ENCODE measurements at regions not wholly inside any gene's neighbourhood (a gene's known extent, or its start where the extent isn't known, plus 50 kb on each side); places are given as distances from the start of the nearest gene placed in this dataset.

DNA sequence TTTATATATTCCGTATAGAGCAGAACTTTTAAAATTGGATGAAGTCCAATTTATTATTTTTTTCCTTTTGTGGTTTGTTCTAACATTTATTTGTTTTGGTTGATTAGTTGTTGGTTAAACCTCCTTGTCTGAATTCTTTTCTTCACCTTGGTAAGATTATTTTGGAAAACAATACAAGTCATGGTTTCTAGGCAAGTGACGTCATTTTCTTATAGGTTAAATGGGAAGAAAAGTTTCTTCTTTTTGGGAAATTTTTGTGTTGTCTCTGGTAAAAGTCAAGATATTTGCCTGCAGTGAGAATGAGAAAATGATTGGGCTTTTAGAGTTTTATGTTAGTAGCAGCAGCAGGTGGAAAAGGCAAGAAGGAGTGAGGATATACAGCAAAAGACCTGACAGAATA is 197.9 kb downstream of the OTOR start:
- DNase-seq (ENCODE audit: low spot score): no peak

DNA sequence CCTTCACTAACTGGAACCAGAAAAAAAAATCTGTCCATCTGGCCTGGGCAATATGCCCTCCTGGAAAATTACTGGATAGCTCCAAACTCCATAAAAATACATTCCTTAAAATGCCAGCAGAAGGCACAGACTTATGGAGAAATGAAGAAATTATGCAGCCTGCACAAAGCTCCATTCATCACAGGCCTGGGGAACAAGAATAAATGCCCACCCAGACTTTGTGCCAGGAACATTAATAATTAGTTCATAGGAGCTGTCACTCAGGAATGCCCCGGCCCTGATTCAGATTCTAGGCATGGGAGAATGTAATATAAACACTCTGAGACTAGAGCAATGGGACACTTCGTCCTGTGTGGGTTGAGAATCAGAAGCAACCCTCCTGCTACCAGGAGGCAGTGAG is 199.3 kb downstream of the OTOR start:
- no peak for DNase-seq (ENCODE audit: low spot score)

DNA sequence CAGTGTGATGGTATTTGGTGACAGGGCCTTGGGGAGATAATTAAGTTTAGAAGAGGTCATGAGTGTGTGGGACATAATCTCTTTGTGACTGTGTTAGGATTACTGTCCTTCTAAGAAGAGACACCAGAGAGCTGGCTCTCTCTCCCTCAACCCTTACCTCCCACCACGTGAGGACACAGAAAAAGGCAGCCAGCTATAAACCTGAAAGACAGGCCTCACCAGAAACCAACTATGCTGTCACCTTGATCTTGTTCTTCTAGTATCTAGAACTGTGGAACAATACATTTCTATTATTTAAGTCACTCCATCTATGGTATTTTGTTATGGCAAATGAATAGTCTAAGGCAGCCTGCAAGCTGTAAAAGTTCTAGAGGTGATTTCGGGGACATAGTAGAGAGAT is 203.7 kb downstream of the OTOR start:
- DNase-seq (ENCODE audit: low spot score): no peak

DNA sequence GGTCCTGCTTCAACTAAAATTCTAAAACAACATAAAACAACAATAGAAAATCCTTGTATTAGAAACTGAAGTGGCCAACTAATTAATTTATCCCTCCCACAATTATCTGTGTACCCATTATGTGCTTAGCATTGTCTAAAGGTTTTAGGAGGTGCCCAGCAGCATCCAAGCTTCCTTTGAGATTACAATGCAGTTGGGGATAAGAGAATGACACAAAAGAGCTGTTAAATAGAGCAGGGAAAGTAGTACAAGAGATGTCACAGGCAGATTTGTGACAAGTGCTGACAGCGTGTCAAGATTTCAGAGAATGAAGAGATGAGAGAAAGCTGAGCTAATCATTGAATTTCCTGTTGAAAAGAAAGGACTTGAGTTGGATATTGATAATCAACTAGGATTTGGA is 204.8 kb downstream of the OTOR start:
- DNase-seq (ENCODE audit: low spot score): no peak

DNA sequence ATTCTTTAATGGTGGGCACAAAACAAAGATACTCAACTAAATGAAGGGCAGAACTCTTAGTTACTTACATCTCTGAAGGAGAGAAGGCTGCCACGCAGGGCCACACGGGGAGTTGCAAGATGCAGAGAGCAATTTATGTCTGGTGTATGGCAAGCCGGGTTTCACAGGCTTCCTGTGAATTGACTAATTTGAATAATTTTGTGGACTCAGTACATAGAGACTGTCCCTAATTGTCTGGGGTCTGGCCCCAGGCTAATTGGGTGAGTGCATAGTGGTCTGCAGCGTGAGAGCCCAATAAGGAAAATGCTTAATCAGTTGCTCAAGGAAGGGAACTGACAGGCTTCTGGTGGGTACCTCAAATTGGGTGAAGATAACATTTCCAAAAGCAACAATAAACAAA is 205.7 kb downstream of the OTOR start:
- no peak for DNase-seq (ENCODE audit: low spot score)

DNA sequence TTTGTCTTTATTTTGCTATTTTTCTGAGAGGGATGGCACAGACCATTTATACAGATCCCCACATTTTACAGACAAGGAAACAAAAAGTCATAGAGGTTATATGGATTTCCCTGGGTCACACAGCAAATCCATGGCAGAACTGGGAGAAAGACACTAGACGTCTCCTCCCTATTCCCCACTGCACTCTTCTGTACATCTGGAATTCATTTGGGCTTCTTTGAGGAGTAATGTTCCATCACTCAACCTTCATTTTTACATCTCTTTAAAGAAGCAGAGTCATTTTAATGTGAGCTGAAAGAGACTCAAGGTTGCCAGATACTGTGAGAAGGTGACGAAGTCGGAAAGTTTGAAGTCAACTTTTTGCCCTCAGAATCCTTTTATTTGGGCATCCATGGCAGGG is 207.3 kb downstream of the OTOR start:
- DNase-seq (ENCODE audit: low spot score): no peak

DNA sequence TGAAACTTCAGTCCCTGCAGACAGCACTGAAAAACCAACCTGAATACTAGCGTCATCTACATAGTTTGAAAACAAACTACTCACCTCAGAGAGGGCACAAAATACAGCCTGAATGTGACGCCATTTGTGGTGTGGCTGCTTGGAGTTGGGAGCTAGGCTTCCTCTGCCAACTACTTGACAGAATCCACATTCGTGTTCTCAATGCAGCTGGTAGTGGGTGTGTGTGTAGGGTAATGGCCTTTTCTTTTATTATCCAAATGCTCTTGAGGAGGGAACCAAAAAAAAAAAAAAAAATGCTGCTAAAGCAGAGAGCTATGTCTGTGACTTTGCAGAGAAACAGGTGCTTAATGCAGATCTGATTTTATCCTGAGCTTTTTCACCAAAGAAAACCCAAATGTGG is 207.8 kb downstream of the OTOR start:
- no peak for DNase-seq (ENCODE audit: low spot score)

DNA sequence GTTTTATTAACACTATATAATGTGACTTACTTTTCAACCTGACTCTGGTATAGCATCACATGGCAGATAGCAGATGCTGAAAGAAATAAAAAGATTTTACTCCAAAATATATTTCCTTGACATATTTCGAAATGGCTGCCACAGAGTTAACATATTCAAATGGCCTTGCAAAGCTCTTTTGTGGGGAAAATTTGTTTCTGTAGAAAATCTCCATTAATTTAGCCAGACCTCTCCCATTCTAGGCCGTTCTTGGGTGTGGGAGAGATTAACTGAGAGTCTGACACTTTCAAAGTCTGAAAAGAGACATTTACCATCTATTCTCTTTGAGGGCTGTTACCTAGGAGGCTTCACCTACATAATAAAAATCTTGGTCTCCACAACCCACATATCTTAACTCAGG is 217.2 kb downstream of the OTOR start:
- DNase-seq (ENCODE audit: low spot score): no peak

DNA sequence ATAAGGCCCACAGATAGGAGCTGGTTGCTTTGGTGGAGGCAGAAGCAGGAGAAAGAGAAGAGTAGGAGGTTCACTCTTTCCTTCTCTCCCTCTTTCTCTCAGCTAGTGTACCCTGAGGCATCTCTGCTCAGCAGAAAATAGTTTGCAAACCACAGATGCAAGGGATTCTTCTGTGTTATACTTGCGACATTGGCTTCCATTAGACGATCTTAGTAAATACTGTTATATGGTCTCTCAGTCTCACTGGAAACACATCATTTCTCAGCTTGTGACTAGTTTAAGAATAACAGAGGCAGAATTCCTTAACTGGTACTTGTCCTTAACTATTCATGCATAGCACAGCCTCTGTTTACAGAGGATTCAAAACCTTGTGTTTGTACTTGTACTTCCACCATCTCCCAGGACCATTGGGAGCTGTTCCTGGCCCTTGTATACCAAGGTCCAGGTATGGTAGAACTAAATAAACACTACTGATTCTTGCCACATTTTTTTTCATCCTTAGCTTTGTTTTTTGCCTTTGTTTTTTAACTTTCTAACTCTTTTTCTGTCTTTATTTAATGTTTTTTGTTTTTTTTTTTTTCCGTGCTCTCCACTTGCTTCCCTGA is 218.2 kb downstream of the OTOR start:
- no peak for DNase-seq (ENCODE audit: low spot score)

DNA sequence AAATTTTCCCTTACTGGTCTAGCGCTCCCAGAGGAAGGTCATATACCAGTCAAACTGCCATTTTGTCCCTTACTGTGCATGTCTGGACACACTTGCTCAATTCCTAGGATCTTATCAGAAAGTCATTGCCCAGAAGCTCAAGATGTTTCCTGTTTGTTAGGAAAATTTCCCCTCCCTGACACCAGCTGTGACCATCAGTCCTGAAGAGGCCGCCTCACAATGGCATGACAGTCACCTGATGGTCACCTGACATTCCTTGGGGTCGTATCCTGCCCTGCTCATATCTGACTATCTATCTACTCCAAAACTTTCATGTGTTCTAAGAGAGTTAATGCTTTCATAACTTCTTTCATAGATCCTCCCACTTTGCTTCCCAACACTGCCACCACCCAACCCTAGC is 219.9 kb downstream of the OTOR start:
- no peak for DNase-seq (ENCODE audit: low spot score)

DNA sequence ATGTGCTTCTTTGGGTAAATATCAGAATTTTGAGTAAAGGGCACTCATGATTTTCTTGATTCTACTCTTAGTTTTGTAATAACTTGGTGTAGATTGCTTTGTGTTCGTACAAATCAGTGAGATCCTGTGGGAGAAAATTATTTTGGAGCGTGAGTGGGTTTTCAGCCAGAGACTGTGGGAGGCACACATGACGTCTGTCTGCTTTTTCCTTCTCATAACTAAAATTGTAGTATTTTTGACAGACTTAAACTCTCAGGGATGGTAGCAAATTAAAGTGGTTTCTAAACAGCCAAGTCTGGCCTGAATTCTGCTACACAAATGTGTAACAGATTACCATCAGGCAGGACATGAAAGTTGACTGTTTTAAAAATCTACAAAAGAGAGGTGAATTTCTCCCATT is 222.6 kb downstream of the OTOR start:
- DNase-seq (ENCODE audit: low spot score): no peak

DNA sequence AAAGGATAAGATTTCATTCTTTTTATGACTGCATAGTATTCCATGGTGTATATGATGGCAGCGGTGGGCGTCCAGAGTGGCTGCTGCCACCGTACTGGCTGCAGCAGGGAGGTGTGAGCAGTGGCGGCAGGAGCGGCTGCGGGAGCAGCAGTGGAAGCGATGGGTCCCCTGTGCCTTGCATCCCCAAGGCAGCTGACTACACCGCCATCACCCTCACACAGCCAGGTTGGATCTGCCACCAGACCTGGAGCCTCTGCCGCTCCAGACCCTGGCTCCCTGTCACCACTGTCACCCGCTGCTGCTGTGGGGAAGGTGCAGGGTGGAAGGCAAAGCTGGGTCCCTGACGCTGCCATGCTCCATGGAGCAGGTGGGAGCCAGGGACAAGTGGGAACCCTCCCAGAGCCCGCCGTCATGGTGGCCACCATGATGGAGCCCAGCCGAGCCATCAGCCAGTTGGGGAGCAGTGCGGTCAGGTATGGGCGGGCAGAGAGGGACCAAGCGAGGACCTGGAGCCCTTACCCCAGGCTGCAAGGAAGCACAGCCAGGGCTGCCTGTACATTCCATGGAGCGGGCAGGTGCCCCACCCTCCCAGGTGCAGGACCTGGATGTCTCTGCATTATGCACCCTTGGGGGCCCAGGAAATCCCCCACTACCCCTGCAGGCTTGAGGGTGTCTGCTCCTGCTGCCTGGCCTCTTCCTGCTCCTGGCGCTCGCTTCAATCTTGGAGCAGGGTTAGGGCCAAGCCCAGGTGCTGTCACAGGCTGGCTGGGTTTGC is 226.1 kb downstream of the OTOR start:
- DNase-seq (ENCODE audit: low spot score): no peak

DNA sequence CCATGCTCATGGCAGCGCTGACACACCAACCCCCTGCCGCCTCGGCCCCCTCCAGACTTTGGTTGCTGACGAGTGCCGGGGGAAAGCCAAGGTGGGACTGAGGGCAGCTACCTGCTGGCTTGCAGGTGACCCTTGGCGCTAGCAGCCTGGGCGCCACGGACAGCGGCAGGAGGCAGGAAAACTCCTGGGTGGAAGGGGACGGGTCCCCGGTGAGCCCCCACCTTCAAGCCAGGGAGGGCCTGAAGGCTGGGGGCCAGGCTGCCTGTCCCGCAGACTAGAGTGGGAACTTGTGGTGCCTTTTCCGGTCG is 226.7 kb downstream of the OTOR start:
- DNase-seq (ENCODE audit: low spot score): no peak

DNA sequence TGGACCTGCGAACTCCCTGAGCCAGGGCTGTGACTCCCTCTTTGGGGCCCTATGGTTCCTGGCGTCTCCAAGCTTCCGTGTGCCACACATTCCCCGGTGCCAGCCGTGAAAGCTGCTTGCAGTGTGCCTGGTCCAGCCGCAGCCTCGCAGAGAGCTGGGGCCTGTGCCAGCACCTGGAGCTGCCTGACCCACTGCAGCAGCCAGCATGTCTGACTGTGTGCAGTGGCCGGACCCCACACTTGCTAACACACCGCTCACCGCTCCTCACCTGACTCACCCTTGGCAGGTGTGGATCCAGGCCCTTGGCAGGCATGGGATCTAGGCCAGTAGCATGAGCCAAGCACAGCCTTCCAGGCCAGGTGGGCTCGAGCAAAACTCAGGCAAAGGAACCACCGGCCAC is 227.5 kb downstream of the OTOR start:
- no peak for DNase-seq (ENCODE audit: low spot score)

DNA sequence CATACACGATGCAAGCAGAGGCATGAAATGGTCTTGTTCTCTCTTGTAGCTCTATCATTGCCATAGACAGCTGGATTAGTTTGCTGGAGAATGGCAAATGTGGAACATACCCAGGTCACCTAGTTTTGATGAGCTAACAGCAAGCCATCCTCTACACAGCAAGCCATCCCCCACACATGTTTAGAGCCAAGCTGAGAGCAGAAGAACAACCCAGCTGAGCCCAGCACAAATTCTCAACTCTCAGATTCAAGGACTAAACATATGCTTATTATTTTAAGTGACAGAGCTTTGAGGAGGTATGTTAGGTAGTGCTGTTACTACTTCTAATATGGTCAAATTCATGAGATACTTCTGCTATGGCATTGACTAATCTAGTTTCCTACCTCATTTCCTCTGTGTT is 230.3 kb downstream of the OTOR start:
- no peak for DNase-seq (ENCODE audit: low spot score)

DNA sequence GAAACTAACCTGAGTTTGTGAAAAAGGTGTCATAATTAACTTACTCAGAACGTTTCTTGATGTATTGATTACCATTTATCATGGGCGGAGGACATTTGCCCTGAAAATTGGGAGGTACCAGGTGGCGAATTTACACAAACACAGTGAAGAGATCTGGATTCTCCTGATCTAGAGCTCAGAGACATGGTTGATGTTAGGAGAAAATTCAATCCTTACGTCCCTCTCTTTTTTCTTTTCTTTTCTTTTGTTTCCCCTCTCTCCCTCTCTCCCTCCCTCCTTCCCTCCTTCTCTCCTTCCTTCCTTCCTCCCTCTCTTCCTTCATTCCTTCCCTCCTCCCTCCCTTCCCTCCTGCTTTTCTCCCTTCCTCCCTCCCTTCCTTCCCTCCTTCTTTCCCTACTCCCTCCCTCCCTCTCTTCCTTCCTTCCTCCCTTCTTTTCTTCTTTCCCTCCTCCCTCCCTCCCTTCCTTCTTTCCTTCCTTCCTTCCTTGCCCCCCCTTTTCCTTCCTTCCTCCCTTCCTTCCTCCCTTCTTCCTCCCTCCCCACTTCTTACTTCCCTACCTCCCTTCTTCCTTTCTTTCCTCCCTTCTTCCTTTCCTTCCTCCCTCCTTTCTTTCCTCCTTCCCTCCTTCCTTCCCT is 234.1 kb downstream of the OTOR start:
- no peak for DNase-seq (ENCODE audit: low spot score)

DNA sequence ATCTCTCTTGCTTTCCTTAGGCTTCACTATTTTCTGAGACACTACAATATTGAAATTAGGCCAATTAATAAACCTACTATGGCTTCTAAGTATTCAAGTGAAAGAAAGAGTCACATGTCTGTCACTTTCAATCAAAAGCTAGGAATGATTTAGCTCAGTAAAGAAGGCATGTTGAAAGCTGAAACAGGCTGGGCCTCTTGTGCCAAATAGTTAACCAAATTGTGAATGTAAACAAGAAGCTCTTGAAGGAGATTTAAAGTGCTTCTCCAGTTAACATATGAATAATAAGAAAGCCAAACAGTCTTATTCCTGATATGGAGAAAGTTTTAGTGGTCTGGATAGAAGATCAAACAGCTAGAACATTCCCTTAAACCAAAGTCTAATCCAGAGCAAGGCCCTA is 236.3 kb downstream of the OTOR start:
- DNase-seq (ENCODE audit: low spot score): no peak

DNA sequence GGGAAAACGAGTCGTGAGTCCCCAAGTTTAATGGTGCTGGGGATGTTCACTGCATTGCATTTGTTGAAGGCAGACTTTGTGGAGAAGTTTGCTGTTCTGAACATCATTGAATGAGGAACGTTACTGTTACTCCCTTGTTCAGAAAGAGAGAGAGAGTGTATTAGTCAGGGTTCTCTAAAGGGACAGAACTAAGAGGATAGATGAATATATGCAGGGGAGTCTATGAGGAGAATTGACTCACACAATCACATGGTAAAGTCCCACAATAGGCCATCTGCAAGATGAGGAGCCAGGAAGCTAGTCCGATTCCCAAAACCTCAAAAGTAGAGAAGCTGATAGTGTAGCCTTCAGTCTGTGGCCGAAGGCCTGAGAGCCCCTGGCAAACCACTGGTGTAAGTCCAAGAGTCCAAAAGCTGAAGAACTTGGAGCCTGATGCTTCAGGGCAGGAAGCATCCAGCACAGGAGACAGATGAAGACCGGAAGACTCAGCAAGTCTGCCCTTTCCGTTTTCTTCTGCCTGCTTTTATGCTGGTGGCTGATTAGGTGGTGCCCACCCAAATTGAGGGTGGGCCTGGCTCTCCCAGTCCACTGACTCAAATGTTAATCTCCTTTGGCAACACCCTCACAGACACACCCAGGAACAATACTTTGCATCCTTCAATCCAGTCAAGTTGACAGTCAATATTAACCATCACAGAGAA is 223.5 kb upstream of the PCSK2 start:
- no peak for DNase-seq (ENCODE audit: low spot score)

DNA sequence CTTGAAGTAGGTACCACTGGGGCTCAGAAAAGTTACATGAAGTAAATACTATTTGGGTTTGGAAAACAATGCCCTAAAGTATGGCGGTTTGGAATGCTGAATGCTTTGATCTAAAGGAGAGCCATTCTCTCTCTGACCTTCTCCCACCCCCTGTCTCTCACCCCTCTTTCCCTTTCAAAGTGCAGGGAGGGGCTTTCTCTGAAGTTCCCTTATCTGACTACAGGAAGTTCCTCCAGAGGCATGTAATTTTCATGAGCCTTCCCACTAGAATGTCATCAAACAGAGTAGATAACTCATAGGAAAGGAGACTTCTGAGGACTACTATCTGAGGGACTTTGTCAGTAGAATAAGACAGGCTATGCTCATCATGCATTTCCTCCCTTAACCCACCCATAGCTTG is 216.7 kb upstream of the PCSK2 start:
- DNase-seq (ENCODE audit: low spot score): no peak

DNA sequence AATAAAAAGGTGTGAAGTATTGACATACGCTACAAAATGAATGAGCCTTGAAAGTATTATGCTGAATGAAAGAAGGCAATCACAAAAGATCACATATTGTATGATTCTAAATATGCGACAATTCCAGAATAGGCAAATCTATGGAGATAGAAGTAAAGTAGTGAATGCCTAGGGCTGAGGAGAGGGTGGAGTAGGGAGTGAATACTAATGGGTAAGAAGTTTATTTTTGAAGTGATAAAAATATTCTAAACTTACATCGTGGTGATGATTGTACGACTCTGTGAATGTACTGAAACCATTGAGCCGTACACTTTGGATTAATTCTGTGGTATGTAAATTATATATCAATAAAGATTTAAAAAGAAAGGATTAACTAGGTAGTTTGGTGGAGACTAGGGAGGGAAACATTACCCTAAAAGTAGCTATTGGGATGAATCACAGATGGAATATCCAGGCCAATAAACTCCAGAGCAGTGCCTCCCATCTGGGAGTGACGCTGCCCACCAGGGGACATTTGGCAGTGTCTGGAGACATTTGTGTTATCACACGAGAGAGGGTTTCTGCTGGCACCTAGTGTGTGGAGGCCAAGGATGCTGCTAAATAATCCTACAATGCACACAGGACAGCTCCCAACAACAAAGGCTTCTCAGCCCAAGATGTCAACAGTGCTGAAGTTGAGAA is 214.2 kb upstream of the PCSK2 start:
- DNase-seq (ENCODE audit: low spot score): no peak

DNA sequence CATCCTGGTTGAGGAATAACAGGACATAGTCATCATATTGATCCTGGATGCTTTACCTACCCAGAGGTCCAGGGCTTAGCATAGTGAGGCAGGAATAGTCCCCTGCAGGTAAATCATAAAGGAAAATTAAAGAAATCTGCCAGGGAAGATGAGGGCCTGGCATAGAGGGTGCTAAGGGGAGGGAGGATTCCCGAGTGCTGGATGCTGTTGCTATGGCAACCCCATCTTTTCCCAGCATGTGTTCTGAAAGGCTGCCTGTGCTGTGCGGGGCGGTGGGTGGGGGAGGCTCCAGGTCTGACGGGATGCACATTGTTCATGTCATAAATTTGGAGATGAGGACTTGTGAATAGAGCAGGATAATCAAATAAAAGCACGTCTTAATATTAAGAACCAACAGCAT is 212.6 kb upstream of the PCSK2 start:
- no peak for DNase-seq (ENCODE audit: low spot score)

DNA sequence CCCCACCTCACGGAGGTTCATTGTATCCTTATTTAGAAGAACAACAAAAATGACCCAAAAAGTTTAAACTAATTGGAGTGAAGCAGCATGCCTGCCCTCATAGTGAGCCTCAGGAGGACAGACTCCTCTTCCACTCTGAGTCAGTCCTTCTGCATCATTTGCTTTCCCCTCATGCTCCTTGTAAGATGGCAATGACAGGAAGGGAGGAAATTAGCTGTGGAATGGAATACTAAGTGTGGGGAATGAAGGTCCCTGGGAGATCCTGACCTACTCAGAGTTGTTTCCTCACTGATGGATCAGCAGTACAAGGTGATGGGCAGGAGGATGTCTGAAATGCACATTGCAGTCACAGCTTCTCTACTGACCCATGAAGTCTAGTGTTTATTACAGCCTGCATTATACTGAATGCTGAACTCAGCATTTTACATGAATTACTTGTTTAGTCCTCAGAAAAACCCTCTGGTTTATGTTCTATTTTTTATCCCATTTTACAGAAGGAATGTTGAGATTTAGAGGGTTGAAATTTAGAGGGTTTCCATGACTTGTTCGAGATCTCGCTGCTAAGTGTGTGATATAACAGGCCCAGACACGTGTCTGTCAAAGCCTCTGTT is 212.0 kb upstream of the PCSK2 start:
- no peak for DNase-seq (ENCODE audit: low spot score)

All from HT-29 (cell line).